Bronchial epithelial cell (primary cell): ENCODE measurements at regions not wholly inside any gene's neighbourhood (a gene's known extent, or its start where the extent isn't known, plus 50 kb on each side); places are given as distances from the start of the nearest gene placed in this dataset.

Experiments used
- DNase-seq: peaks from one replicate; pipeline ENCODE4 v3.0.0-alpha.2; 2010; ENCODE audit warnings: low read depth
- FAIRE-seq: peaks from 2 replicates; lab custom pipeline; 2011; peaks lifted over from hg19 to GRCh38; lab: Jason Lieb, UNC
- H3K27me3 ChIP-seq: 2 replicates; pipeline ENCODE4 v1.5.1; 2011; ENCODE audit warnings: low read length; ENCODE audit not compliant: control insufficient read depth, insufficient read depth
- H3K36me3 ChIP-seq: 2 replicates; pipeline ENCODE4 v1.5.1; 2011; ENCODE audit warnings: low read length; ENCODE audit not compliant: control insufficient read depth, insufficient read depth
- H3K4me3 ChIP-seq: 2 replicates; pipeline ENCODE4 v1.5.1; 2011; ENCODE audit warnings: mild to moderate bottlenecking, low read depth, low read length, control low read depth
- CTCF ChIP-seq: IDR thresholded peaks from 2 replicates; pipeline ENCODE4 v1.5.1; 2011; ENCODE audit warnings: mild to moderate bottlenecking, moderate library complexity, low read length, control low read depth, inconsistent platforms; ENCODE audit not compliant: insufficient read depth, severe bottlenecking

- DNase-seq (no peak), FAIRE-seq (no peak)
- Histone ChIP-seq H3K4me3 (no peak overlapping the region), H3K36me3 (no peaks in the 10 kb centered on the region), H3K27me3 (no peaks in the 10 kb centered on the region)
- TF ChIP-seq CTCF: no peak
Measured at GRCh38 chr17:52482271-52482670, 323.8 kb upstream of the CA10 start.

- H3K27me3 ChIP-seq: no peaks in the 10 kb centered on the region
- H3K4me3 ChIP-seq: no peak overlapping the region
- no peaks in the 10 kb centered on the region for H3K36me3 ChIP-seq
- TF ChIP-seq CTCF: no peak
- DNase-seq: no peak
- FAIRE-seq: no peak
Measured at GRCh38 chr17:52477824-52478699, 319.5 kb upstream of the CA10 start.

- FAIRE-seq: no peak
Measured at GRCh38 chr17:52476638-52477313, 318.3 kb upstream of the CA10 start.

GRCh38 chr17:52470553-52470952 is 312.0 kb upstream of the CA10 start:
- Histone ChIP-seq H3K36me3 (no peaks in the 10 kb centered on the region), H3K27me3 (no peaks in the 10 kb centered on the region), H3K4me3 (no peak overlapping the region)
- DNase-seq (peak; percentile 1), FAIRE-seq (no peak)
- TF ChIP-seq CTCF: no peak

More at GRCh38 chr17:52476638-52477313, 318.3 kb upstream of the CA10 start:
- DNase-seq: no peak
- Histone ChIP-seq H3K4me3 (no peak overlapping the region), H3K27me3 (no peaks in the 10 kb centered on the region), H3K36me3 (no peaks in the 10 kb centered on the region)
- TF ChIP-seq CTCF: no peak

- no peaks in the 10 kb centered on the region for H3K36me3 ChIP-seq
- TF ChIP-seq CTCF: no peak
- no peaks in the 10 kb centered on the region for H3K27me3 ChIP-seq
- DNase-seq (no peak), FAIRE-seq (no peak)
- H3K4me3 ChIP-seq: no peak overlapping the region
Measured at GRCh38 chr17:52465407-52465806, 306.9 kb upstream of the CA10 start.
